ENCODE measurements at regions not wholly inside any gene's neighbourhood (a gene's known extent, or its start where the extent isn't known, plus 50 kb on each side); places are given as distances from the start of the nearest gene placed in this dataset.
"Not testable (repeated sequence)": the region's sequence is repeated elsewhere in the genome, so short reads cannot be mapped to it uniquely, and the experiment has no call there.

GRCh38 chr10:55227967-55228366, 426.9 kb upstream of the PCDH15 start:
- DNase-seq, result no peak

- no peak for DNase-seq
Measured at GRCh38 chr10:55224007-55224781, 423.2 kb upstream of the PCDH15 start.

- no peak for DNase-seq
Measured at GRCh38 chr10:55223352-55223751, 422.3 kb upstream of the PCDH15 start.

GRCh38 chr10:55220975-55221374, 419.9 kb upstream of the PCDH15 start:
- DNase-seq, result no peak

GRCh38 chr10:55215699-55216098, 414.7 kb upstream of the PCDH15 start:
- no peak for DNase-seq

- DNase-seq, result no peak
Measured at GRCh38 chr10:55214608-55215007, 413.6 kb upstream of the PCDH15 start.

GRCh38 chr10:55212051-55212450, 411.0 kb upstream of the PCDH15 start:
- DNase-seq, result no peak

GRCh38 chr10:55203874-55204273, 402.8 kb upstream of the PCDH15 start:
- no peak for DNase-seq

- DNase-seq, result no peak
Measured at GRCh38 chr10:55203319-55203718, 402.3 kb upstream of the PCDH15 start.

GRCh38 chr10:55200020-55200419, 399.0 kb upstream of the PCDH15 start:
- DNase-seq, result no peak

- DNase-seq, result no peak
Measured at GRCh38 chr10:55191236-55191860, 390.3 kb upstream of the PCDH15 start.

GRCh38 chr10:55183993-55184392, 383.0 kb upstream of the PCDH15 start:
- DNase-seq, result no peak

GRCh38 chr10:55180357-55180756, 379.3 kb upstream of the PCDH15 start:
- no peak for DNase-seq

GRCh38 chr10:55174419-55174818, 373.4 kb upstream of the PCDH15 start:
- no peak for DNase-seq

- no peak for DNase-seq
Measured at GRCh38 chr10:55169493-55169892, 368.5 kb upstream of the PCDH15 start.

- no peak for DNase-seq
Measured at GRCh38 chr10:55168343-55168742, 367.3 kb upstream of the PCDH15 start.

GRCh38 chr10:55163388-55163979, 362.5 kb upstream of the PCDH15 start:
- no peak for DNase-seq

- not testable (repeated sequence) for DNase-seq
Measured at GRCh38 chr10:55162321-55162720, 361.3 kb upstream of the PCDH15 start.

GRCh38 chr10:55160655-55161283, 359.7 kb upstream of the PCDH15 start:
- DNase-seq, result no peak

- DNase-seq, result no peak
Measured at GRCh38 chr10:55158633-55159032, 357.6 kb upstream of the PCDH15 start.

GRCh38 chr10:55146032-55146431, 345.0 kb upstream of the PCDH15 start:
- DNase-seq, result no peak

GRCh38 chr10:55144001-55144400, 343.0 kb upstream of the PCDH15 start:
- no peak for DNase-seq

GRCh38 chr10:55141892-55142291, 340.9 kb upstream of the PCDH15 start:
- no peak for DNase-seq

GRCh38 chr10:55137063-55137462, 336.0 kb upstream of the PCDH15 start:
- DNase-seq, result no peak

Measured in suppressor macrophage (primary cell).